HG03558 (cell line): ENCODE measurements at regions not wholly inside any gene's neighbourhood (a gene's known extent, or its start where the extent isn't known, plus 50 kb on each side); places are given as distances from the start of the nearest gene placed in this dataset.

Source experiments
- ATAC-seq: cut with Tn5 transposase; IDR thresholded peaks from one replicate; pipeline ENCODE4 v1.9.1; 2021; ENCODE audit warnings: moderate number of reproducible peaks; ENCODE audit not compliant: unreplicated experiment; ENCODE audit errors: extremely low read depth

- no peak for ATAC-seq
Measured at GRCh38 chr22:49643998-49644397, 183.7 kb downstream of the BRD1 start.

DNA sequence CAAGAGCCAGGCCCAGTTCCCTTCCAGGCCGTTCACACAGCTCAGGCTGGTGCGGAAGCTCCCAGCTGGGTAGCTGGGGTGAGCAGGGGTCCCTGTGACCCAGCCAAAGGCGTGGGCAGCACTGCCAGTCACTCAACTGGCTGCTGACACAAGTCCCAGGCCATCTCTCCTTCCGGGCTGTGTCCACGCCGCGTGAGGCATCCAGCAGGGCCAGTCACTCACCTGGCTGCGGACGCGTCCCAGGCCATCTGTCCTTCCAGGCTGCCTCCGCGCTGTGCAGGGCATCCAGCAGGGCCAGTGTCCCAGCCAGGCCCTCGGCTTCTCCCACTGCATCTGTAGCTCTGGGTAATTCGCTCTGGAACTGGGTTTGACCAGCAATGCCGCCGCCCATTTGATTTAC is 184.2 kb downstream of the BRD1 start:
- ATAC-seq: no peak

- no peak for ATAC-seq
Measured at GRCh38 chr22:49642741-49643140, 184.9 kb downstream of the BRD1 start.

DNA sequence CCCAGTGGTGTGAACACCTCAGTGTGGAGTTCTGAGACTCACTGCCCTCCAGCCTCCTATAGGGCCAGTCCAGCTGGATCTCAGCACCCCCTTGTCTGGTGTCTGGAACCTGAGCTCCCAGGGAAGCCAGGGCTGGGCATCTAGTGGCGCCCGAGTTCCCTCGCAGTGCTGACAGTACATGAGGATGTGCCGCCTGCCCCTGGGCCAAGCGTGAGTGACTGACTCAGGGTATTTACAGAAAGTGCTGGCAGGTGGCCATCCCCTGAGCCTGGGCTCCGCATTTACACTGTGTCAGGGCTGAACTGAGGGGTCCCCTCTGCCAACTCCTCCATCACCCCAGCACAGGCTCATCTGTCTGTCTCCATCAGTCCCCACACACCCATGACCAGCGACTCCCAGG is 185.3 kb downstream of the BRD1 start:
- no peak for ATAC-seq

- no peak for ATAC-seq
Measured at GRCh38 chr22:49641770-49642313, 185.8 kb downstream of the BRD1 start.

- ATAC-seq: no peak
Measured at GRCh38 chr22:49640366-49641095, 187.1 kb downstream of the BRD1 start.

- no peak for ATAC-seq
Measured at GRCh38 chr22:49639956-49640355, 187.7 kb downstream of the BRD1 start.

- ATAC-seq: no peak
Measured at GRCh38 chr22:49638788-49639187, 188.9 kb downstream of the BRD1 start.

DNA sequence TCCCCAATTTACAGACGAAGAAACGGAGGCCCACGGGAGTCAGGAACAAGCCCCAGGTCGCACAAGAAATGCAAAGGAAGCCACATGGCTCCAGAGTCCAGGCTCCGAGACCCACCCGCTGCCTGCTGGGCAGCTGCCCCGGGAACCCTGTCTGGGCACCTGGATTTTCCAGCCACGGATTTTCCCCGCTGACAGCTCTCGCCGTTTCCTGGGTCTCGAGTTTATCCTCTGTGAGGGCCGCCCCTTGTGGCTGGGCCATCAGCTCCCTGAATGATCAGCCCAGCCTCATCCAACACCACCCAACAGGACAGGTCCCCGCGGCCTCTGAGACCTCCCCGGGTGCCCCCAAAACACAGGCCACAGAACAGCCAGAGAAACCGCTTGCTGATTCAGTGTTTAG is 189.7 kb downstream of the BRD1 start:
- no peak for ATAC-seq

DNA sequence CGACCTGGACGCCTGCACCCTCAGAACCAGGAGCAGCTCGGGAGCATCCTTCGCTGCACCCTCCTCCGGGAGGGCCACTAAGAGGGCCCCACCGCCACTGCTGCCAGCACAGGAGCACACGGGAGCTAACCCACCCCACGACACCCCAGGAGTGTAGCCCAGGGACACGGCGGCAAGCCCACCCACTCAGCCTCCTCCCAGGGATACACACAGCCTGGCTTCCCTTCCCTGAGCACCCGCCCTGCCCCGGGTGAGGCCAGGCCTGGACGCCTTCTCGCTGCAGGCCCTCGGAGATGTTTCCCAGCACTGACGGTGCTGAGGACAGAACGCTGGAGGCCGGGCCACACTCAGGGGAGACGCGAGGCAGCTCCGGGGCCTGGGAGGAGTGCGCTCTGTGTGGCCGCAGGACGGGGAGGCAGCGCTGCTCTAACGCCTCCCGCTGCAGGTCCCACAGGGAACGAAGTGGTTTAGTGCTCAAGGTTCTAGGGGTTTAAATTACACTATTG is 190.4 kb downstream of the BRD1 start:
- no peak for ATAC-seq

DNA sequence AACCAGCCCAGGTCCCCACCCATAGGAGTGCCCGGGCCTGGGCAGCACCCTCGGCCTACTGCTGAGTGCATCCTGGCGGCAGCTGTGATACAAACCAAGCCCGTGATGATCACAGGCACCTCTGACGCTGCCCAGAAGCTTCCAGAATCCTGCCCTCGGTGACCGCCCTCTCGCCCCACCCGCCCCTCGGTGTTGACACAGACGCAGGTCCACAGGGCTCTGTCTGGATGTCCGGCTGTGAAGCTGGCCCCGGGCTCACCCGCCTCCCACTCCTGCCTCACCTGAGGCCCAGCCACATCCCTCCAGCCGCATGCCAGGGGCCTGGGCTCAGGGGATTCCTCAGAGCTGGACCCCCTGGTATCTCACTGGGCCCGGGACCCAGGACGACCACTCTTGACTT is 191.0 kb downstream of the BRD1 start:
- ATAC-seq: no peak

DNA sequence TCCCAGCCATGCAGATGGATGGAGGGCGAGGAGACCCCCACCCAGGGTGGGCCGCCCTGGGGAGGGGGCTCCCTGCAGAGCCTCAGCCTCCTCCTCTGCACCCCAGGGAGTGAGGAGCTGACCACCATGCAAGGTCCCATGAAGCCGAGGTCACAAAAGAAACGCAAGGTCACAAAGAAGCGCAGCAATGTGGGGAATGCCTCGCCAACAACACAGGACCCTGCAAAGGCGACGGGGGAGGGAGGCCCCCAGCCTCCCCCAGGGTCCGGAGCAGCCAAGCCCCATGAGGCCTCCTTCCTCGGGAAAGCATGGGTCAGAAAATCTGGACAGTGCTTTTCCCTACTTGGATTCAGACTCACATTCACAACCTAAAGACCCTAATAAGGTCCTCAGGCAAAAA is 191.5 kb downstream of the BRD1 start:
- no peak for ATAC-seq

DNA sequence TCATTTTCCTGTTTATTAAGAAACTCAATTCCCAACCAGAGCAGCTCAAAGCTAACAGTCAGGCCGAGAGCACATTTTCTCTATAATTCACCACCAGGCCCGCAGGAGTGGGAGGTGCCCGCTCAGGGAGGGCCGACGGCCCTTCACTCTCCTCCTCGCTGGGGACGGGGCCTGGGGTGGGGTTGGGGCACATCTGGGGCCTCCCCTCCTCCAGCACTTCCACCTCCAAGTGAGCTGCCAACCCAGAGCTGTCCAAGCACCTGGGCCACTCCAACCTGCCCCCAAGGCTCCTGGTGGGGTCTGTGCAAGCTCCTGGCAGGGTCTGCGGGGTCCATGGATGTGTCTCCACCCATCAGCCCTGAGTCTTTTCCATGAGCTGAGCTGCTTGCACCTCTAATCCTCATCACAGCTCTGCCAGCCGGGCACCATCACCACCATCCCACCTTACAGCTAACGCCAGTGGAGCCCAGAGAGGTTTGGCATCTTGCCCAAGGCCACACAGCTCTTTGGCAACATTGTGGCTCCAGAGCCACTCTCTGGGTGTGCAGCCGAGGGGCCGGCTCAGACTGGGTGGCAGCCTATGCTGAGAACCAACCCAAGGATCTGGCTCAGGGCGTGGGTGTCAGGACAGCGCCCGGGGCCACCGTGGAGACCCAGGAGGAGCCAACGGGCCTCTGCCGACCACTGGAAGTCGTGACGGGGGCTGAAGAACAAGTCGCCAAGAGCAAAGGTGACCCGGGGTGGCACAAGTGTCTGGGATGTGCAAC is 193.5 kb downstream of the BRD1 start:
- no peak for ATAC-seq

DNA sequence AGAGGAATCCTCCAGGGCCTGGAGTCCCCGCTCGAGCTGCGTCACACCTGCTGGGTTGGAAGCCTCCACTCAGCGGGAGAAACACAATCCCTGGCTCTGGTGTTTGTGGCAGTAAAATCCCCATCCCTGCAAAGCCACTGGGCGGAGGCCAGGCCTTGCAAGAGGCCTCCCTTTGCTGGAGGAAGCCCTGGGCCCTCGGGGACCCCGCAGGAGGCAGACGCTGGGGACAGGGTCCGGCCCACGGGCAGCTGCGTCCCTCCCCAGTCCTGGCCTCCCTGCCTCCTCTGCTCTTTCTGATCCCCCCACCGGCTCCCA is 194.7 kb downstream of the BRD1 start:
- ATAC-seq: no peak

GRCh38 chr22:49632199-49633009 is 195.3 kb downstream of the BRD1 start:
- no peak for ATAC-seq

DNA sequence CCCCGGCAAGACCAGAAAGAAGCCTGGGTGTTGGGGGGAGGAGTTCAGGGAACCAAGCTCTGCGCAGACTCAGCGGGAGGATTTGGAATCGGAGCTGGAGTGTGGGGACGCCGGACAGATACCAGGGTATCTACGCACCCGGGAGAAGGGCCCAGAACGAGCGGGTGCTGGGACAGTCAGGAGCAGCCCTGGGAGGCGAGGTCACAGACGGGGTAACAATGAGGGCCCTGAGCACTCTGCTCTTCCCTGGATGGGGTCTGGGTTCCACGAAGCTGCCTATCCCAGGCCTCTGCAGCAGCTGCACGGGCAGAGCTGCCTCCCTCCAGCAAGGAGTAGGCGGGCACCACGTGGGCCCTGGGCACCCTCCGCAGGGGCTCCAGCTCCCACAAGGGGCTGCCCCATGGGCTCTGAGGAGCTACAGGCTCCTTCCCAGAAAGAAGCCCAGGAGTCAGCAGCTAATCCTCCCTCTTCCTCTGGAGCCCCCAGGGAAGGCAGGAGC is 197.2 kb downstream of the BRD1 start:
- ATAC-seq: no peak

DNA sequence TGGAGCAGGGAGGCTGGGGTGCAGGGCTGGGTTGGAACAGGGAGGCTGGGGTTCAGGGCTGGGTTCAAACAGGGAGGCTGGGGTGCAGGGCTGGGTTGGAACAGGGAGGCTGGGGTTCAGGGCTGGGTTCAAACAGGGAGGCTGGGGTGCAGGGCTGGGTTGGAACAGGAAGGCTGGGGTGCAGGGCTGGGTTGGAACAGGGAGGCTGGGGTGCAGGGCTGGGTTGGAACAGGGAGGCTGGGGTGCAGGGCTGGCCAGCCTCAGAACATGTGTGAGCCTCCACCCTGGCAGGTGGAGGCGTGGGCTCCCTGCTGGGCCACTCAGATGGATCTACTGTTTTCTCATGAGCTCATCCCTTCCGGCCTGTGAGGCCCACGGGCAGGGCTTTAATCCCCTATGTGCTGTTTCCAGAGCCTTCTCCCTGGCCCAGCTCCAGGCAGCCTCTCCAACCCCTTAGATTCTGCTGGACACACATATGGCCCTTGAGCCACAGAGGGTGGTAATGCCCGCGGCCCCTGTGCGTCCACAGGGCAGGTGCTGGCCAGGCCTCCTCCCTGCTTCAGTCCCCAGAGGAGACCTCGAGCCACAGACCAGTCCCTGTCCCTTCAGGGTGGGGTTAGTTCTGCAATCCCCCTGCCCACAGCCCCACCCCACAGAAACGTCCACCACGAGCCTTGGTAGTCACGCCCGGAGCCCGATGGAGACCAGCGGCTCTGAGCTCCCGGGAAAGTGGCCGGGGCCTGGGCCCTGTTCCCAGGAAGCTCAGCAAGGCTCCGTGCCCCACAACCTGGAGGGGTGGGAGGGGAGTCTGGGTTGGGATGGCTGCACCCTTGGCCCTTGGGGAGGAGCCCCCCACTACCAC is 197.9 kb downstream of the BRD1 start:
- ATAC-seq: no peak

- no peak for ATAC-seq
Measured at GRCh38 chr22:49629261-49629570, 198.5 kb downstream of the BRD1 start.

GRCh38 chr22:49628391-49629260 is 199.0 kb downstream of the BRD1 start:
- ATAC-seq: no peak
